ENCODE measurements at regions not wholly inside any gene's neighbourhood (a gene's known extent, or its start where the extent isn't known, plus 50 kb on each side); places are given as distances from the start of the nearest gene placed in this dataset.

DNA sequence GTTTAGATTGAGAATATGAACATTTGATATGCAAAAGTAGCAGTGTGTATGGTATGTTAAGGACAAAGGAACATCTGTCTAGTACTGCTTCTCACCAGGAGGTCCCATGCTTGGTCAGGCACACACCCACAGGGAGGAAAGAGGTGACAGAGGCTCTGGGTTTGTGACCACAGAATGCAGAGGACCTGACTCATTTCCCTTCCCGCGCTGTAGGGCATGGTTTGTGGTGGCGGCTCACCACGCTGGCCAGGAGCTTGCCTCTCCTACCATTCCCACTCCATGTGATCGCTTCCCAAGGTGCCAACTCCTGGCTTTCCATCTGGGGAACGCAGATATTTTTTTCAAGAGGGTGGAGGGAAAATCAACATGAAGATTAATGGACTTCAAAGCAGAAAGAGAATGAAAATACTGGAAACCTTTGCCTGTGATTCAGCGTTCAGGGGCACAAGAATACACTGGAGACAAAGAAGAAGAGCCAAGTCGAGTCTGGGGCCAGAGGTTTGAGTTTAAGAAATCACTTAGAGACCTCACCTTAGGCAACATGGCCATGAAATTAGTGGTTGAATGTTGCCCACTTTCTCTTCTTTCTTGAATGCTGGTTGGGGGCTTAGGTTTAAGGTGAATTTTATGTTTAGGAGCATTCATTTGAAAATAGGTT lies 477.8 kb downstream of the CCDC171 start:
- peaks cover 8% of the 10 kb centered on the region for H3K36me3 Mint-ChIP-seq
- peaks cover 18% of the 10 kb centered on the region for H3K4me1 Mint-ChIP-seq (ENCODE audit: unreplicated experiment)
- H3K4me3 Mint-ChIP-seq = no peak overlapping the region
- DNase-seq (ENCODE audit: extremely low spot score, unreplicated experiment) = no peak
- no peaks in the 10 kb centered on the region for H3K27me3 Mint-ChIP-seq
- no peak overlapping the region for H3K27ac Mint-ChIP-seq
- TF ChIP-seq, protein P1, sequence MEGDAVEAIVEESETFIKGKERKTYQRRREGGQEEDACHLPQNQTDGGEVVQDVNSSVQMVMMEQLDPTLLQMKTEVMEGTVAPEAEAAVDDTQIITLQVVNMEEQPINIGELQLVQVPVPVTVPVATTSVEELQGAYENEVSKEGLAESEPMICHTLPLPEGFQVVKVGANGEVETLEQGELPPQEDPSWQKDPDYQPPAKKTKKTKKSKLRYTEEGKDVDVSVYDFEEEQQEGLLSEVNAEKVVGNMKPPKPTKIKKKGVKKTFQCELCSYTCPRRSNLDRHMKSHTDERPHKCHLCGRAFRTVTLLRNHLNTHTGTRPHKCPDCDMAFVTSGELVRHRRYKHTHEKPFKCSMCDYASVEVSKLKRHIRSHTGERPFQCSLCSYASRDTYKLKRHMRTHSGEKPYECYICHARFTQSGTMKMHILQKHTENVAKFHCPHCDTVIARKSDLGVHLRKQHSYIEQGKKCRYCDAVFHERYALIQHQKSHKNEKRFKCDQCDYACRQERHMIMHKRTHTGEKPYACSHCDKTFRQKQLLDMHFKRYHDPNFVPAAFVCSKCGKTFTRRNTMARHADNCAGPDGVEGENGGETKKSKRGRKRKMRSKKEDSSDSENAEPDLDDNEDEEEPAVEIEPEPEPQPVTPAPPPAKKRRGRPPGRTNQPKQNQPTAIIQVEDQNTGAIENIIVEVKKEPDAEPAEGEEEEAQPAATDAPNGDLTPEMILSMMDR (conservative IDR thresholded peaks at IDR 0.05) = no peak
- H3K9me3 Mint-ChIP-seq = peaks cover 9% of the 10 kb centered on the region

- Mint-ChIP-seq H3K27me3 (no peaks in the 10 kb centered on the region), H3K36me3 (peaks cover 8% of the 10 kb centered on the region), H3K9me3 (peaks cover 9% of the 10 kb centered on the region), H3K4me1 (ENCODE audit: unreplicated experiment) (peaks cover 18% of the 10 kb centered on the region), H3K27ac (no peak overlapping the region), H3K4me3 (no peak overlapping the region)
- DNase-seq (ENCODE audit: extremely low spot score, unreplicated experiment) = no peak
- TF ChIP-seq, protein P1 (conservative IDR thresholded peaks at IDR 0.05) = no peak
Observed at GRCh38 chr9:16031486-16031885, 478.6 kb downstream of the CCDC171 start.

GRCh38 chr9:16031971-16032370 lies 479.1 kb downstream of the CCDC171 start:
- Mint-ChIP-seq H3K9me3 (peaks cover 10% of the 10 kb centered on the region), H3K27me3 (no peaks in the 10 kb centered on the region), H3K4me1 (ENCODE audit: unreplicated experiment) (peaks cover 18% of the 10 kb centered on the region), H3K36me3 (peaks cover 12% of the 10 kb centered on the region), H3K4me3 (no peak overlapping the region), H3K27ac (no peak overlapping the region)
- TF ChIP-seq, protein P1 (conservative IDR thresholded peaks at IDR 0.05) = no peak
- no peak for DNase-seq (ENCODE audit: extremely low spot score, unreplicated experiment)

DNA sequence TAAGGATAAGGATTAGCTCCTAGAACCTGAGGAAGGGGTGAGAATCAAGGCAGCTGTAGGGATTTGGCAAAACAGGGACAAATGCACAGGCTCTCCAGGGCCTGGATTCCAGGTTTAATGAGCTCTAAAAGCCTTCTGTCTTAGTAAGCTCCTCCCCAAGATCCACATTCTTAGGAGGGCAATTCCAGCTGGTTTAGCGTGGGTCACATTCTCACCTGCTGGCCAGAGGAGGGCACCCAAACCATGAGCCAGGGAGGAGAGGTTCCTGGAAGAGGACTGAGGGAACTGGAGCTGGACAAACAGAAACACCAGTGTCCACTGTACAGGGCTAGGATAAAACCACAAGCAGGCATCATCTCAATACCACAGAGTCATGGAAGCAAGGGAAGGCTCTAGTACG lies 480.0 kb downstream of the CCDC171 start:
- no peak for DNase-seq (ENCODE audit: extremely low spot score, unreplicated experiment)
- Mint-ChIP-seq H3K9me3 (peaks cover 15% of the 10 kb centered on the region), H3K27me3 (no peaks in the 10 kb centered on the region), H3K4me1 (ENCODE audit: unreplicated experiment) (peaks cover 15% of the 10 kb centered on the region), H3K27ac (no peak overlapping the region), H3K36me3 (peaks cover 11% of the 10 kb centered on the region), H3K4me3 (no peak overlapping the region)
- TF ChIP-seq, protein P1 (conservative IDR thresholded peaks at IDR 0.05) = no peak

GRCh38 chr9:16033253-16033652 lies 480.4 kb downstream of the CCDC171 start:
- H3K4me1 Mint-ChIP-seq (ENCODE audit: unreplicated experiment) = peaks cover 10% of the 10 kb centered on the region
- no peak overlapping the region for H3K27ac Mint-ChIP-seq
- peaks cover 11% of the 10 kb centered on the region for H3K9me3 Mint-ChIP-seq
- peaks cover 7% of the 10 kb centered on the region for H3K36me3 Mint-ChIP-seq
- TF ChIP-seq, protein P1 (conservative IDR thresholded peaks at IDR 0.05) = no peak
- no peak overlapping the region for H3K4me3 Mint-ChIP-seq
- DNase-seq (ENCODE audit: extremely low spot score, unreplicated experiment) = no peak
- H3K27me3 Mint-ChIP-seq = no peaks in the 10 kb centered on the region
